ENCODE measurements at regions not wholly inside any gene's neighbourhood (a gene's known extent, or its start where the extent isn't known, plus 50 kb on each side); places are given as distances from the start of the nearest gene placed in this dataset.

DNA sequence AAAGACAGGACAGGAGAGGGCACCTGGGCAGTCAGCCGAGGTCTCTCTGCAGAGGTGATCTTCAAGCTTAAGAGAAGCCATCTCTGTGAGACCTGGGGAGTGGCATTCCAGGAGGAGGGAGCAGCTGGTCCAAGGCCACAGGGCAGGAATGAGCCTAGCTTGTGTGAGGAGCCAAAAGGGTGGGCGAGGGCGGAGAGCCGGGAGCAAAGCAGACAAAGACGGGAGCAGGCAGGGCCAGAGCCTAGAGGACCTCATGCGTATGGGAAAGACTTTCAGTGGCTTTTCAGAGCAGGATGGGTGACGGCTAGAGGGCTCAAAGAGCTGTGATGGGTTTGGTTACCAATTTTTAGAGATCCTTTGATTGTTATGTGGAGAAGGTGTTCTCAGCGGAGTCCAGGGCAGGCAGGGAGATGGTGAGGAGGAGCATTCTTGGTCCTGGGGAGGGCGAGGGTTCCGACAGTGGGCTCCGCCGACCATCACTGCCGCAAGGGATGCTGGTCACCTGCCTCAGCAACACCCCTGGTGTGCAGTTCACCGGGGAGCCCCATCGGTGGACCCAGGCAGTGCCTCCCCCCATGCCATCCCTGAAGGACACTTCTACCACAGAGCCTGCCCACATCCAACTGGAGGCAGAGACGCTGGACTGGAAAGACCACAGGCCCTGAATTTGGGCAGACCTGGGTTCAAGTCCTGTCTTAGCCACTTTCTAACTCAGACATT lies 122.9 kb upstream of the IRF2BP2 start:
- H3K9me3 ChIP-seq (ENCODE audit: low read length): no peaks in the 10 kb centered on the region
- Mint-ChIP-seq H3K27ac (peak overlapping the region in 5 of 8 donors; percentile 27 to 95 (median 89)), H3K4me1 (peaks cover 27 to 38% (median 33%) of the 10 kb centered on the region in 3 donors), H3K36me3 (no peaks in the 10 kb centered on the region), H3K27me3 (peaks cover 0 to 2% of the 10 kb centered on the region in 2 donors), H3K4me3 (peak overlapping the region in 1 of 7 donors; percentile 19), H3K9me3 (no peaks in the 10 kb centered on the region)
- no peak overlapping the region for H3K4me3 ChIP-seq (ENCODE audit: low read length)
- ChIA-PET POLR2A (interaction anchor here (1.0 to 1.4 kb wide), 2 partner anchors 8 to 40 kb away, joined by 3 read pairs; no protein-coding TSS in a partner anchor), CTCF (interaction anchor here (1.0 kb wide), 1 partner anchor 9 kb away, joined by 3 read pairs; no protein-coding TSS in a partner anchor)
- no peaks in the 10 kb centered on the region for H3K27me3 ChIP-seq (ENCODE audit: insufficient read depth, low read length, poor library complexity, severe bottlenecking)
- no peaks in the 10 kb centered on the region for H3K36me3 ChIP-seq (ENCODE audit: insufficient read depth, low read length)
- no peak overlapping the region for H3K27ac ChIP-seq (ENCODE audit: low read depth, low read length)
- no peak for DNase-seq
- peaks cover 31% of the 10 kb centered on the region for H3K4me1 ChIP-seq (ENCODE audit: insufficient read depth, low read length)

- no peaks in the 10 kb centered on the region for H3K36me3 ChIP-seq (ENCODE audit: insufficient read depth, low read length)
- no peaks in the 10 kb centered on the region for H3K27me3 ChIP-seq (ENCODE audit: insufficient read depth, low read length, poor library complexity, severe bottlenecking)
- no peak for DNase-seq
- CTCF ChIA-PET: interaction anchor here (1.0 kb wide), 1 partner anchor 8 kb away, joined by 3 read pairs; no protein-coding TSS in a partner anchor
- Mint-ChIP-seq H3K4me3 (peak overlapping the region in 2 of 7 donors; percentile 22 to 36), H3K36me3 (no peaks in the 10 kb centered on the region), H3K4me1 (peaks cover 31 to 38% (median 33%) of the 10 kb centered on the region in 3 donors), H3K27ac (peak overlapping the region in 6 of 8 donors; percentile 64 to 95 (median 85)), H3K9me3 (no peaks in the 10 kb centered on the region), H3K27me3 (peaks cover 0 to under 1% of the 10 kb centered on the region in 2 donors)
- no peak overlapping the region for H3K4me3 ChIP-seq (ENCODE audit: low read length)
- POLR2A ChIA-PET: interaction anchor here (1.4 kb wide), 1 partner anchor 8 kb away, joined by 3 read pairs; no protein-coding TSS in a partner anchor
- no peak overlapping the region for H3K27ac ChIP-seq (ENCODE audit: low read depth, low read length)
- peaks cover 36% of the 10 kb centered on the region for H3K4me1 ChIP-seq (ENCODE audit: insufficient read depth, low read length)
- no peaks in the 10 kb centered on the region for H3K9me3 ChIP-seq (ENCODE audit: low read length)
Measured at GRCh38 chr1:234732260-234732659, 122.3 kb upstream of the IRF2BP2 start.

- Mint-ChIP-seq H3K4me1 (peaks cover 35 to 44% (median 40%) of the 10 kb centered on the region in 3 donors), H3K27ac (peak overlapping the region; percentile 64 to 95 (median 89))
- H3K4me3 ChIP-seq (ENCODE audit: low read length): no peak overlapping the region
Measured at GRCh38 chr1:234731569-234732085, 121.6 kb upstream of the IRF2BP2 start.

GRCh38 chr1:234730770-234731568 lies 121.0 kb upstream of the IRF2BP2 start:
- H3K27me3 Mint-ChIP-seq: no peaks in the 10 kb centered on the region
- peak in 2 of 5 donors; percentile 66 to 80 for DNase-seq
- H3K27me3 ChIP-seq (ENCODE audit: insufficient read depth, low read length, poor library complexity, severe bottlenecking): no peaks in the 10 kb centered on the region
- H3K4me1 Mint-ChIP-seq: peaks cover 41 to 51% (median 46%) of the 10 kb centered on the region in 3 donors
- H3K4me1 ChIP-seq (ENCODE audit: insufficient read depth, low read length): peaks cover 48% of the 10 kb centered on the region
- H3K36me3 Mint-ChIP-seq: no peaks in the 10 kb centered on the region
- H3K9me3 ChIP-seq (ENCODE audit: low read length): no peaks in the 10 kb centered on the region
- ChIA-PET POLR2A (interaction anchor here (0.5 to 0.6 kb wide), 2 partner anchors 26 to 114 kb away, joined by 3 to 4 read pairs; no protein-coding TSS in a partner anchor), CTCF (no interaction called here)
- H3K27ac Mint-ChIP-seq: peak overlapping the region; percentile 64 to 95 (median 89)
- no peak overlapping the region for H3K27ac ChIP-seq (ENCODE audit: low read depth, low read length)
- H3K36me3 ChIP-seq (ENCODE audit: insufficient read depth, low read length): no peaks in the 10 kb centered on the region
- no peak overlapping the region for H3K4me3 ChIP-seq (ENCODE audit: low read length)
- no peaks in the 10 kb centered on the region for H3K9me3 Mint-ChIP-seq
- peak overlapping the region in 6 of 7 donors; percentile 1 to 63 (median 24) for H3K4me3 Mint-ChIP-seq

More at GRCh38 chr1:234731569-234732085, 121.6 kb upstream of the IRF2BP2 start:
- POLR2A ChIA-PET: interaction anchor here (0.6 to 1.4 kb wide), 2 partner anchors 7 to 113 kb away, joined by 3 read pairs; no protein-coding TSS in a partner anchor
- H3K36me3 Mint-ChIP-seq: no peaks in the 10 kb centered on the region
- Histone ChIP-seq H3K4me1 (ENCODE audit: insufficient read depth, low read length) (peaks cover 41% of the 10 kb centered on the region), H3K27ac (ENCODE audit: low read depth, low read length) (no peak overlapping the region), H3K27me3 (ENCODE audit: insufficient read depth, low read length, poor library complexity, severe bottlenecking) (no peaks in the 10 kb centered on the region), H3K9me3 (ENCODE audit: low read length) (no peaks in the 10 kb centered on the region), H3K36me3 (ENCODE audit: insufficient read depth, low read length) (no peaks in the 10 kb centered on the region)
- H3K9me3 Mint-ChIP-seq: no peaks in the 10 kb centered on the region
- peak overlapping the region in 5 of 7 donors; percentile 1 to 63 (median 23) for H3K4me3 Mint-ChIP-seq
- no peaks in the 10 kb centered on the region for H3K27me3 Mint-ChIP-seq
- CTCF ChIA-PET: no interaction called here
- peak in 2 of 5 donors; percentile 9 to 13 for DNase-seq

DNA sequence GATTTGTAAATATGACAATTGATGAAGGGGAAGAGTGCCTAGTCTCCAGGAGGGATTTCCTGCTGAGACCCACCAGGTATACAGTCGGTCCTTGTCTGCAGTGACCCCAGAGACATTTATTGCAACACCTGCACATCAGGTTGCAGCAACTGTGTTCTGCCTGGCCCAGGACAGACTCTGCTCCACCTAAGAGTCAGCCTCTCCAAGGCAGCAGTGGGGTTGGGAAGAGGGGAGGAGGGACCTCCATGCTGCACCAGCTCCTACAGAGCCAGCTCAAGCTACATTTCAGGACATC lies 120.4 kb upstream of the IRF2BP2 start:
- POLR2A ChIA-PET: no interaction called here
- no peak overlapping the region for H3K4me3 ChIP-seq (ENCODE audit: low read length)
- no peaks in the 10 kb centered on the region for H3K9me3 Mint-ChIP-seq
- CTCF ChIA-PET: no interaction called here
- H3K4me1 Mint-ChIP-seq: peaks cover 46 to 56% (median 52%) of the 10 kb centered on the region in 3 donors
- H3K36me3 Mint-ChIP-seq: no peaks in the 10 kb centered on the region
- no peaks in the 10 kb centered on the region for H3K36me3 ChIP-seq (ENCODE audit: insufficient read depth, low read length)
- H3K9me3 ChIP-seq (ENCODE audit: low read length): no peaks in the 10 kb centered on the region
- H3K27ac Mint-ChIP-seq: peak overlapping the region; percentile 64 to 95 (median 88)
- H3K27me3 Mint-ChIP-seq: no peaks in the 10 kb centered on the region
- no peak overlapping the region for H3K4me3 Mint-ChIP-seq
- no peak overlapping the region for H3K27ac ChIP-seq (ENCODE audit: low read depth, low read length)
- DNase-seq: no peak
- peaks cover 53% of the 10 kb centered on the region for H3K4me1 ChIP-seq (ENCODE audit: insufficient read depth, low read length)
- no peaks in the 10 kb centered on the region for H3K27me3 ChIP-seq (ENCODE audit: insufficient read depth, low read length, poor library complexity, severe bottlenecking)

GRCh38 chr1:234729561-234730474 lies 119.8 kb upstream of the IRF2BP2 start:
- Histone ChIP-seq H3K4me1 (ENCODE audit: insufficient read depth, low read length) (peaks cover 59% of the 10 kb centered on the region), H3K27me3 (ENCODE audit: insufficient read depth, low read length, poor library complexity, severe bottlenecking) (no peaks in the 10 kb centered on the region), H3K36me3 (ENCODE audit: insufficient read depth, low read length) (no peaks in the 10 kb centered on the region), H3K4me3 (ENCODE audit: low read length) (no peak overlapping the region), H3K27ac (ENCODE audit: low read depth, low read length) (no peak overlapping the region), H3K9me3 (ENCODE audit: low read length) (no peaks in the 10 kb centered on the region)
- Mint-ChIP-seq H3K4me3 (no peak overlapping the region), H3K4me1 (peaks cover 52 to 62% (median 58%) of the 10 kb centered on the region in 3 donors), H3K36me3 (no peaks in the 10 kb centered on the region), H3K9me3 (no peaks in the 10 kb centered on the region), H3K27me3 (no peaks in the 10 kb centered on the region), H3K27ac (peak overlapping the region in 6 of 8 donors; percentile 37 to 95 (median 64))
- ChIA-PET CTCF (interaction anchor here (1.5 kb wide), 1 partner anchor 14 kb away, joined by 4 read pairs; no protein-coding TSS in a partner anchor), POLR2A (no interaction called here)
- DNase-seq: no peak

DNA sequence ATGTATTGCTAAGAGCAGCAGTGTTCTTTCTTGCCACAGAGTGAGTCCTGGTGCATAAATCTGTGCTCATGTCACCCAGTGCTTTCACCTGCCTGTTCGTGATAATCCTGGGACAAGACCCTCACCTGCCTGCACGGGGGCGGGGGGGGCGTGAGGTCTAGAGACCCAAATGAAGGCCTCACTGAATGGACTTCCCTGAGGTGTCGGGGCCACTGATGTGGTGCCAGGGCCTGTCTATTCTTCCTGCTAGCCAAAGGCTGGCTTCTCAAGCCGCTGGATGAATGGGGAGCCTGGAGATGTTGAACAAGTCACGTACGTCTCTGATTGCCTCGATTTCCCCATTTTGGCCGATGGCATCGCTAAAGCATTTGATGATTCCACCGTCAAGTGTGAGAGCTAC lies 118.8 kb upstream of the IRF2BP2 start:
- H3K27ac Mint-ChIP-seq: peak overlapping the region in 2 of 8 donors; percentile 33 to 51
- no peaks in the 10 kb centered on the region for H3K36me3 Mint-ChIP-seq
- Histone ChIP-seq H3K27ac (ENCODE audit: low read depth, low read length) (no peak overlapping the region), H3K4me3 (ENCODE audit: low read length) (no peak overlapping the region), H3K36me3 (ENCODE audit: insufficient read depth, low read length) (no peaks in the 10 kb centered on the region), H3K9me3 (ENCODE audit: low read length) (no peaks in the 10 kb centered on the region), H3K4me1 (ENCODE audit: insufficient read depth, low read length) (peaks cover 69% of the 10 kb centered on the region), H3K27me3 (ENCODE audit: insufficient read depth, low read length, poor library complexity, severe bottlenecking) (no peaks in the 10 kb centered on the region)
- peaks cover 0 to 3% (median 0%) of the 10 kb centered on the region in 5 donors for H3K9me3 Mint-ChIP-seq
- CTCF ChIA-PET: interaction anchor here (1.0 to 1.5 kb wide), 2 partner anchors 13 to 15 kb away, joined by 3 to 4 read pairs; no protein-coding TSS in a partner anchor
- H3K4me1 Mint-ChIP-seq: peaks cover 63 to 73% (median 69%) of the 10 kb centered on the region in 3 donors
- DNase-seq: no peak
- no peak overlapping the region for H3K4me3 Mint-ChIP-seq
- POLR2A ChIA-PET: interaction anchor here (0.6 kb wide), 1 partner anchor 322 kb away, joined by 3 read pairs; no protein-coding TSS in a partner anchor
- peaks cover 0 to 3% of the 10 kb centered on the region in 2 donors for H3K27me3 Mint-ChIP-seq

All from CD8-positive, alpha-beta memory T cell (primary cell).